CD4-positive, alpha-beta T cell (primary cell): ENCODE measurements at regions not wholly inside any gene's neighbourhood (a gene's known extent, or its start where the extent isn't known, plus 50 kb on each side); places are given as distances from the start of the nearest gene placed in this dataset.

Source experiments
- ATAC-seq: fragments of 200-7000 bp; cut with Tn5 transposase; one replicate; pipeline ENCODE4 v1.10.0; 2022; ENCODE audit warnings: mild to moderate bottlenecking; ENCODE audit not compliant: poor library complexity
- CTCF ChIA-PET: fragments of 350-600 bp; sonication (Branson Sonifier 250); formaldehyde crosslinking; loops from one replicate; lab custom pipeline; 2021; ENCODE audit warnings: antibody characterized with exemption, inconsistent platforms; lab: Charles Lee
- POLR2A ChIA-PET: fragments of 350-600 bp; sonication (Branson Sonifier 250); formaldehyde crosslinking; loops from one replicate; lab custom pipeline; 2021; ENCODE audit warnings: antibody characterized with exemption, inconsistent platforms; lab: Charles Lee
- DNase-seq, 14 experiments: peaks; one replicate each; pipeline ENCODE4 v3.0.0-alpha.2; 2013 to 2020; ENCODE audit warnings: mixed read lengths in 2 of 14
- H3K27ac ChIP-seq, 2 donors: one replicate each; pipeline versions ENCODE4 v1.5.1 to v1.7.0; 2013; ENCODE audit warnings: low read length in 2 of 2, low read depth in 1 of 2, mild to moderate bottlenecking in 1 of 2
- H3K27me3 ChIP-seq, 2 experiments: 1 replicate in 1 of 2; 2 replicates in 1 of 2; pipeline versions ENCODE4 v1.6.1 to v1.7.0; 2013; ENCODE audit warnings: low read length in 2 of 2, control low read depth in 1 of 2, mild to moderate bottlenecking in 1 of 2, moderate library complexity in 1 of 2; ENCODE audit not compliant: insufficient read depth in 2 of 2, control insufficient read depth in 1 of 2
- H3K36me3 ChIP-seq: one replicate; pipeline ENCODE4 v1.6.1; 2013; ENCODE audit warnings: low read length, control low read depth; ENCODE audit not compliant: insufficient read depth
- H3K4me1 ChIP-seq: one replicate; pipeline ENCODE4 v1.6.1; 2013; ENCODE audit warnings: low read length, control low read depth; ENCODE audit not compliant: insufficient read depth
- H3K4me3 ChIP-seq: one replicate; pipeline ENCODE4 v1.5.1; 2013; ENCODE audit warnings: mild to moderate bottlenecking, low read length, moderate library complexity
- H3K9me3 ChIP-seq, 2 experiments: 1 replicate in 1 of 2; 2 replicates in 1 of 2; pipeline versions ENCODE4 v1.6.1 to v1.7.0; 2013; ENCODE audit warnings: low read length in 2 of 2, mild to moderate bottlenecking in 2 of 2, control low read depth in 1 of 2, moderate library complexity in 1 of 2; ENCODE audit not compliant: control insufficient read depth in 1 of 2, insufficient read depth in 1 of 2
- H3K27ac Mint-ChIP-seq: one replicate; pipeline ENCODE4 v1.8.0; 2020; ENCODE audit warnings: mixed read lengths
- H3K27me3 Mint-ChIP-seq: one replicate; pipeline ENCODE4 v1.8.0; 2021; ENCODE audit warnings: mixed read lengths
- H3K36me3 Mint-ChIP-seq: one replicate; pipeline ENCODE4 v1.8.0; 2021; ENCODE audit warnings: low read depth, mixed read lengths
- H3K4me1 Mint-ChIP-seq: one replicate; pipeline ENCODE4 v1.8.0; 2021; ENCODE audit warnings: low read depth, mixed read lengths
- H3K4me3 Mint-ChIP-seq: one replicate; pipeline ENCODE4 v1.8.0; 2020; ENCODE audit warnings: mild to moderate bottlenecking, mixed read lengths
- H3K9me3 Mint-ChIP-seq: one replicate; pipeline ENCODE4 v1.8.0; 2020; ENCODE audit warnings: mixed read lengths
- intact Hi-C, 2 experiments: fragments of 100-400 bp; cut with DNase I in 1 of 2; cut with micrococcal nuclease in 1 of 2; formaldehyde crosslinking; loops; one replicate each; pipeline versions ENCODE4 v1.15.1 to v1.9.0; 2023 to 2025; cut with DNase I, micrococcal nuclease
- TF ChIP-seq, protein P1 (sequence below): fragments of 200-600 bp; IDR thresholded peaks from one replicate; pipeline ENCODE4 v1.8.0; 2022; ENCODE audit warnings: antibody characterized with exemption, mild to moderate bottlenecking

DNA sequence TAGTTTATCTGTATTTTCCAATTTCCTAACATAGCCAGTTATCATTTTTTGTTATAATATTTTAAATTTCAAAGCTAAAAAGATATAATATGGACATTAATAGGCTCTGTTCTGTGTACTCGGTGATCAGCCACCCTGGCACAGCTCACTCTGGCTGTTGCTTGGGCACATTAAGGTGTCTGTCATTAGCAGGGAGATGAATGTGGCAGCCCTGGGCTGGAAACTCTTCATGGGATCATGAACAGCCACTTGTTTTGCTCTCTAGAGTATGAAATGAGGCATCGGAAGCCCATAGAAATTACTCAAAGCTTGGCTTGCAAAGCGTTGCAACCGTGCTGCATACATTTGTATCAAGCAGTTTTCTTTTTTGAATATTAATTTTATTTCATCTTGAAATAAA is 233.2 kb downstream of the DACT1 start:
- H3K27ac Mint-ChIP-seq, result no peak overlapping the region
- H3K27me3 ChIP-seq, result no peaks in the 10 kb centered on the region
- no peak overlapping the region for H3K27ac ChIP-seq
- no peaks in the 10 kb centered on the region for H3K4me1 ChIP-seq
- ATAC-seq (no peak), DNase-seq (no peak)
- intact Hi-C loops, result no loop called here
- no peak overlapping the region for H3K4me3 Mint-ChIP-seq
- no peaks in the 10 kb centered on the region for H3K36me3 Mint-ChIP-seq
- no peaks in the 10 kb centered on the region for H3K9me3 ChIP-seq
- H3K27me3 Mint-ChIP-seq, result peaks cover 4% of the 10 kb centered on the region
- no peak overlapping the region for H3K4me3 ChIP-seq
- TF ChIP-seq, protein P1, sequence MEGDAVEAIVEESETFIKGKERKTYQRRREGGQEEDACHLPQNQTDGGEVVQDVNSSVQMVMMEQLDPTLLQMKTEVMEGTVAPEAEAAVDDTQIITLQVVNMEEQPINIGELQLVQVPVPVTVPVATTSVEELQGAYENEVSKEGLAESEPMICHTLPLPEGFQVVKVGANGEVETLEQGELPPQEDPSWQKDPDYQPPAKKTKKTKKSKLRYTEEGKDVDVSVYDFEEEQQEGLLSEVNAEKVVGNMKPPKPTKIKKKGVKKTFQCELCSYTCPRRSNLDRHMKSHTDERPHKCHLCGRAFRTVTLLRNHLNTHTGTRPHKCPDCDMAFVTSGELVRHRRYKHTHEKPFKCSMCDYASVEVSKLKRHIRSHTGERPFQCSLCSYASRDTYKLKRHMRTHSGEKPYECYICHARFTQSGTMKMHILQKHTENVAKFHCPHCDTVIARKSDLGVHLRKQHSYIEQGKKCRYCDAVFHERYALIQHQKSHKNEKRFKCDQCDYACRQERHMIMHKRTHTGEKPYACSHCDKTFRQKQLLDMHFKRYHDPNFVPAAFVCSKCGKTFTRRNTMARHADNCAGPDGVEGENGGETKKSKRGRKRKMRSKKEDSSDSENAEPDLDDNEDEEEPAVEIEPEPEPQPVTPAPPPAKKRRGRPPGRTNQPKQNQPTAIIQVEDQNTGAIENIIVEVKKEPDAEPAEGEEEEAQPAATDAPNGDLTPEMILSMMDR, result no peak
- no peaks in the 10 kb centered on the region for H3K36me3 ChIP-seq
- ChIA-PET CTCF (no interaction called here), POLR2A (no interaction called here)
- no peaks in the 10 kb centered on the region for H3K9me3 Mint-ChIP-seq
- no peaks in the 10 kb centered on the region for H3K4me1 Mint-ChIP-seq

DNA sequence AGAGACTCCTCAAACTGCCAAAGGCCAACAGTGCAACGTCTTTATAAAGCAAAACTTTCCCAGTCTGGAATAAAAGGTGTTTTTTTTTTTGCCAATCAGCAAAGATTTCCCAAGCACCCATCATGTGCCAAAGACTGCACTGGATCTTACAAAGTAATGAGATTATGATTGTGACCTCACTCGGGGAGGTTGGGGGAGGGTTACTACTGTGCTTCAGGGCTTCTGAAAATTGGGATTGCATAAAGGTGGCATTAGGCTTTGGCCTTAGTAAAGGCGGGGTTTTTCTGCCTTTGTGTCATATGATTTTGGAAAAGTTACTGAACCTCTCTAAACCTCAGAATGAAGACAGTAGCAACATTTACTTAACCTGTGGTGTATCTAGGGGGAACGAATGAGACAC is 233.8 kb downstream of the DACT1 start:
- TF ChIP-seq, protein P1, result no peak
- Histone ChIP-seq H3K4me1 (no peaks in the 10 kb centered on the region), H3K9me3 (no peaks in the 10 kb centered on the region), H3K36me3 (no peaks in the 10 kb centered on the region), H3K4me3 (no peak overlapping the region), H3K27me3 (no peaks in the 10 kb centered on the region), H3K27ac (no peak overlapping the region)
- H3K4me3 Mint-ChIP-seq, result no peak overlapping the region
- ChIA-PET POLR2A (no interaction called here), CTCF (no interaction called here)
- intact Hi-C loops, result no loop called here
- no peaks in the 10 kb centered on the region for H3K9me3 Mint-ChIP-seq
- ATAC-seq (no peak), DNase-seq (no peak)
- H3K36me3 Mint-ChIP-seq, result no peaks in the 10 kb centered on the region
- no peaks in the 10 kb centered on the region for H3K4me1 Mint-ChIP-seq
- peaks cover under 1% of the 10 kb centered on the region for H3K27me3 Mint-ChIP-seq
- no peak overlapping the region for H3K27ac Mint-ChIP-seq

GRCh38 chr14:58872061-58872460 is 234.3 kb downstream of the DACT1 start:
- Histone ChIP-seq H3K4me1 (no peaks in the 10 kb centered on the region), H3K9me3 (no peaks in the 10 kb centered on the region), H3K27me3 (no peaks in the 10 kb centered on the region), H3K27ac (no peak overlapping the region), H3K4me3 (no peak overlapping the region), H3K36me3 (no peaks in the 10 kb centered on the region)
- H3K36me3 Mint-ChIP-seq, result no peaks in the 10 kb centered on the region
- no peaks in the 10 kb centered on the region for H3K4me1 Mint-ChIP-seq
- intact Hi-C loops, result no loop called here
- TF ChIP-seq, protein P1, result no peak
- ATAC-seq (no peak), DNase-seq (no peak)
- CTCF ChIA-PET, result no interaction called here
- no peaks in the 10 kb centered on the region for H3K27me3 Mint-ChIP-seq
- no peak overlapping the region for H3K27ac Mint-ChIP-seq
- POLR2A ChIA-PET, result no interaction called here
- H3K4me3 Mint-ChIP-seq, result no peak overlapping the region
- no peaks in the 10 kb centered on the region for H3K9me3 Mint-ChIP-seq
